Endodermal cell (in vitro differentiated cells): ENCODE measurements at regions not wholly inside any gene's neighbourhood (a gene's known extent, or its start where the extent isn't known, plus 50 kb on each side); places are given as distances from the start of the nearest gene placed in this dataset.
A peak's percentile ranks its signal among the peaks of the same experiment; 100 is the strongest.

Experiments
- DNase-seq: peaks from one replicate; pipeline ENCODE4 v3.0.0-alpha.2; 2017
- H3K27ac ChIP-seq: 2 replicates; pipeline ENCODE4 v1.5.1; 2013; ENCODE audit warnings: mild to moderate bottlenecking, low read depth, low read length, moderate library complexity
- H3K27me3 ChIP-seq: 2 replicates; pipeline ENCODE4 v1.6.1; 2013; ENCODE audit warnings: mild to moderate bottlenecking, low read length, moderate library complexity; ENCODE audit not compliant: insufficient read depth, control insufficient read depth, poor library complexity, severe bottlenecking
- H3K36me3 ChIP-seq: 2 replicates; pipeline ENCODE4 v1.7.0; 2013; ENCODE audit warnings: mild to moderate bottlenecking, low read length, moderate library complexity; ENCODE audit not compliant: control insufficient read depth, insufficient read depth
- H3K4me1 ChIP-seq: one replicate; pipeline ENCODE4 v1.7.0; 2013; ENCODE audit warnings: low read length; ENCODE audit not compliant: control insufficient read depth, insufficient read depth
- H3K4me3 ChIP-seq: 2 replicates; pipeline ENCODE4 v1.5.1; 2013; ENCODE audit warnings: mild to moderate bottlenecking, low read length, moderate library complexity
- H3K9ac ChIP-seq: 2 replicates; pipeline ENCODE4 v1.6.1; 2013; ENCODE audit warnings: mild to moderate bottlenecking, low read length, moderate library complexity; ENCODE audit not compliant: poor library complexity, severe bottlenecking; ENCODE audit errors: extremely low read depth
- H3K9me3 ChIP-seq: 2 replicates; pipeline ENCODE4 v1.6.1; 2013; ENCODE audit warnings: mild to moderate bottlenecking, low read length, moderate library complexity; ENCODE audit not compliant: control insufficient read depth
- H3K27ac Mint-ChIP-seq: 2 replicates; pipeline ENCODE4 v1.8.0; 2020; ENCODE audit warnings: mixed read lengths
- H3K27me3 Mint-ChIP-seq: 2 replicates; pipeline ENCODE4 v1.8.0; 2021; ENCODE audit warnings: mild to moderate bottlenecking, mixed read lengths; ENCODE audit not compliant: insufficient read depth
- H3K36me3 Mint-ChIP-seq: 2 replicates; pipeline ENCODE4 v1.8.0; 2020; ENCODE audit warnings: low read depth, mixed read lengths
- H3K4me1 Mint-ChIP-seq: 2 replicates; pipeline ENCODE4 v1.8.0; 2020; ENCODE audit warnings: mixed read lengths
- H3K4me3 Mint-ChIP-seq: 2 replicates; pipeline ENCODE4 v1.8.0; 2020; ENCODE audit warnings: mild to moderate bottlenecking, moderate library complexity, mixed read lengths
- H3K9me3 Mint-ChIP-seq: 2 replicates; pipeline ENCODE4 v1.8.0; 2020; ENCODE audit warnings: mild to moderate bottlenecking, mixed read lengths
- CTCF ChIP-seq: fragments of 200-600 bp; sonication (generic); conservative IDR thresholded peaks from 2 replicates; pipeline ENCODE4 v1.5.0; 2021; ENCODE audit warnings: antibody characterized with exemption, mild to moderate bottlenecking
- WGBS, 2 experiments: methylation state at CpG; one replicate each; pipeline versions ENCODE4 v1.1.5 to v1.1.7; 2013; ENCODE audit warnings: missing lambda C conversion rate in 2 of 2, mixed read lengths in 1 of 2; ENCODE audit not compliant: insufficient coverage in 1 of 2, insufficient read length in 1 of 2; 5-methylcytosine and 5-hydroxymethylcytosine counted together

- no peaks in the 10 kb centered on the region for H3K9me3 Mint-ChIP-seq
- Histone ChIP-seq H3K27me3 (no peaks in the 10 kb centered on the region), H3K9ac (no peak overlapping the region), H3K9me3 (no peaks in the 10 kb centered on the region), H3K4me1 (peaks cover 1% of the 10 kb centered on the region), H3K27ac (no peak overlapping the region), H3K4me3 (no peak overlapping the region), H3K36me3 (no peaks in the 10 kb centered on the region)
- no peaks in the 10 kb centered on the region for H3K36me3 Mint-ChIP-seq
- no peak for TF ChIP-seq CTCF
- DNase-seq, result no peak
- H3K27me3 Mint-ChIP-seq, result no peaks in the 10 kb centered on the region
- no peak overlapping the region for H3K27ac Mint-ChIP-seq
- peaks cover 28% of the 10 kb centered on the region for H3K4me1 Mint-ChIP-seq
- no peak overlapping the region for H3K4me3 Mint-ChIP-seq
Observed at GRCh38 chr2:226488034-226488433, 311.6 kb downstream of the IRS1 start.

GRCh38 chr2:226487573-226487972, 312.0 kb downstream of the IRS1 start:
- no peak overlapping the region for H3K4me3 ChIP-seq
- 100% methylated on average over 3 of the region's 3 CpGs; no CpG with 5 or more reads in 1 of the 2 experiments for WGBS, 2 experiments
- no peak overlapping the region for H3K27ac ChIP-seq
- Mint-ChIP-seq H3K9me3 (no peaks in the 10 kb centered on the region), H3K27me3 (no peaks in the 10 kb centered on the region), H3K27ac (no peak overlapping the region), H3K4me1 (peaks cover 30% of the 10 kb centered on the region), H3K4me3 (no peak overlapping the region), H3K36me3 (no peaks in the 10 kb centered on the region)
- H3K4me1 ChIP-seq, result peaks cover 5% of the 10 kb centered on the region
- H3K9ac ChIP-seq, result no peak overlapping the region
- TF ChIP-seq CTCF, result no peak
- no peaks in the 10 kb centered on the region for H3K9me3 ChIP-seq
- no peak for DNase-seq
- no peaks in the 10 kb centered on the region for H3K27me3 ChIP-seq
- no peaks in the 10 kb centered on the region for H3K36me3 ChIP-seq

DNA sequence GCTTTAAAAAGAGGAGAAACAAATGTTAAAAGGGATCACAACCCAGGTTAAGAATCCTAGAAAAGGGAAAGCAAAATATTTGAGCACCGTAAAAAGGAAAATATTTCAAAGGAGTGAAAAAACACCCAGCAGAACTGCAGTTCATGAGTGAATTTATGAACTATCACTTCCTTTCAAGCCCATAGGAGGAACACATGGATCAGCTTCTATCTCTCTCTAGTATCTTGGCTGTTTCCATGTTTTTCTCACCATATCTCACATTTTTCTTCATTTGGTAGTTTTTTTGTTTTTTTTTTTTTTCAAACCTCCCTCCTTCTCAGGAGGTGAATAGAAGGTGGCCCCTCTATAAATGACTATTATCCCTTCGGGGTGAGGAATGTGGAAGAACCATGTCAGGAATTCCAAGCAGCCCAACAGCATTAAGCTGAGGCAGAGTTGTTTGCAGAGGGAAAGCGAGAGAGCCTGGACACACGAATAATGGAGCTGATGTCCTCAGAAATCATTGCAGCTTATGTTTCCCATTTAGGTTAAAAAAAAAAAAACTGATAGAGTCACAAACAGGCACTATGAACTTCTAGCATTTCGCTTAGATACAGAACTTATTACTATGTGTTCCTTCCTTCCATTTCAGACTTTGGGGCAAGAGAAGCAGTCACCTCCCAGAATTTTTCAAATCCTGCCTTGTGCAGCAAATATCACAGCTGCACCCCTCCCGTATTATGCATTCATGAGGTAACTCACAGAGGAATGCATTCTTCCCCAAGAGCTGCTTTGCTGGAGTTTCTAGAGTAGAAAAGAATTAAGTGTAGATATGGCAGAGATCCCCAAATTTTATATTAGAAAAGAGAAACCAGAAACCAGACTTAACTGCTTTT, 315.6 kb downstream of the IRS1 start:
- DNase-seq, result peak; percentile 71
- no peaks in the 10 kb centered on the region for H3K27me3 ChIP-seq
- peaks cover 5% of the 10 kb centered on the region for H3K4me1 ChIP-seq
- H3K9ac ChIP-seq, result no peak overlapping the region
- no peak for TF ChIP-seq CTCF
- peaks cover 27% of the 10 kb centered on the region for H3K4me1 Mint-ChIP-seq
- no peaks in the 10 kb centered on the region for H3K36me3 Mint-ChIP-seq
- H3K9me3 Mint-ChIP-seq, result no peaks in the 10 kb centered on the region
- no peak overlapping the region for H3K4me3 ChIP-seq
- WGBS, 2 experiments, result 33 to 40% methylated on average over 4 to 6 of the region's 6 CpGs
- H3K27ac ChIP-seq, result peak overlapping the region; percentile 80
- H3K4me3 Mint-ChIP-seq, result no peak overlapping the region
- no peaks in the 10 kb centered on the region for H3K9me3 ChIP-seq
- H3K36me3 ChIP-seq, result no peaks in the 10 kb centered on the region
- H3K27me3 Mint-ChIP-seq, result no peaks in the 10 kb centered on the region
- peak overlapping the region; percentile 85 for H3K27ac Mint-ChIP-seq
